ENCODE measurements at regions not wholly inside any gene's neighbourhood (a gene's known extent, or its start where the extent isn't known, plus 50 kb on each side); places are given as distances from the start of the nearest gene placed in this dataset.

DNA sequence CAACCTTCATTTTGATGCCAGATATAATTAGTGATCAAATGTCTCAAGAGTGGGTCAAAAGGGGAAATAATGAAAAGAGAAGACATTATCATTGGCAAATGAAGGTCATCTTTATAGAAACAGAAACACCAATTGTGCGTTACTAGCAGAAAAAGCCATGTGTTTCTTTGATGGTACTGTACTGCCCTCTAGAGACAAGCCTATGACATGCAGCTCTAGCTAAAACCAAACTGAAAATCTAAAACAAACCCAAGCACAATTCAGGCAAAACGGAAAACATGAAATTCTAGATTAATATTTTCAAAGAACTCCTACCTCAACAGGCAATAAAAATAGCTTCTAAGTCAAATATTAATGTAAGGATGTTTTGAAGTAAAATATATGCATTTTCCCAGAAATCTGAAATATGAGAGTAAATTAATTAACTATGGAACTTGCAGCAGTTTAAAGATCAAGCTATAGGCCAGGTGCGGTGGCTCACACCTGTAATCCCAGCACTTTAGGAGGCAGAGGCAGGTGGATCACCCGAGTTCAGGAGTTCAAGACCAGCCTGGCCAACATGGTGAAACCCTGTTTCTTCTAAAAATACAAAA lies 115.4 kb downstream of the KLHL28 start (continued):
- TF ChIP-seq, protein P1, sequence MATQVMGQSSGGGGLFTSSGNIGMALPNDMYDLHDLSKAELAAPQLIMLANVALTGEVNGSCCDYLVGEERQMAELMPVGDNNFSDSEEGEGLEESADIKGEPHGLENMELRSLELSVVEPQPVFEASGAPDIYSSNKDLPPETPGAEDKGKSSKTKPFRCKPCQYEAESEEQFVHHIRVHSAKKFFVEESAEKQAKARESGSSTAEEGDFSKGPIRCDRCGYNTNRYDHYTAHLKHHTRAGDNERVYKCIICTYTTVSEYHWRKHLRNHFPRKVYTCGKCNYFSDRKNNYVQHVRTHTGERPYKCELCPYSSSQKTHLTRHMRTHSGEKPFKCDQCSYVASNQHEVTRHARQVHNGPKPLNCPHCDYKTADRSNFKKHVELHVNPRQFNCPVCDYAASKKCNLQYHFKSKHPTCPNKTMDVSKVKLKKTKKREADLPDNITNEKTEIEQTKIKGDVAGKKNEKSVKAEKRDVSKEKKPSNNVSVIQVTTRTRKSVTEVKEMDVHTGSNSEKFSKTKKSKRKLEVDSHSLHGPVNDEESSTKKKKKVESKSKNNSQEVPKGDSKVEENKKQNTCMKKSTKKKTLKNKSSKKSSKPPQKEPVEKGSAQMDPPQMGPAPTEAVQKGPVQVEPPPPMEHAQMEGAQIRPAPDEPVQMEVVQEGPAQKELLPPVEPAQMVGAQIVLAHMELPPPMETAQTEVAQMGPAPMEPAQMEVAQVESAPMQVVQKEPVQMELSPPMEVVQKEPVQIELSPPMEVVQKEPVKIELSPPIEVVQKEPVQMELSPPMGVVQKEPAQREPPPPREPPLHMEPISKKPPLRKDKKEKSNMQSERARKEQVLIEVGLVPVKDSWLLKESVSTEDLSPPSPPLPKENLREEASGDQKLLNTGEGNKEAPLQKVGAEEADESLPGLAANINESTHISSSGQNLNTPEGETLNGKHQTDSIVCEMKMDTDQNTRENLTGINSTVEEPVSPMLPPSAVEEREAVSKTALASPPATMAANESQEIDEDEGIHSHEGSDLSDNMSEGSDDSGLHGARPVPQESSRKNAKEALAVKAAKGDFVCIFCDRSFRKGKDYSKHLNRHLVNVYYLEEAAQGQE (IDR thresholded peaks at IDR 0.05; ENCODE audit: borderline replicate concordance): peak; percentile 35; the same call in 1 of the 2 replicates
- TF ChIP-seq, protein P1 (CRISPR knock-in tag; IDR thresholded peaks at IDR 0.05; ENCODE audit: low read depth): no peak
- no peak for TF ChIP-seq SP1 (CRISPR knock-in tag; IDR thresholded peaks at IDR 0.05)
- peak; percentile 48; the same call in 1 of the 2 replicates for TF ChIP-seq STAG1 (CRISPR knock-in tag; IDR thresholded peaks at IDR 0.05; ENCODE audit: borderline replicate concordance)
- no peak for TF ChIP-seq ZNF764 (CRISPR knock-in tag; IDR thresholded peaks at IDR 0.05; ENCODE audit: low read depth)
- TF ChIP-seq ARHGAP35 (IDR thresholded peaks at IDR 0.05; ENCODE audit: partially characterized antibody): no peak
- TF ChIP-seq RAD21 (CRISPR knock-in tag; conservative IDR thresholded peaks at IDR 0.05 in 1 of 2, IDR thresholded peaks at IDR 0.05 in 1 of 2): peak; percentile 57 to 74
- no peak for TF ChIP-seq SIN3A (IDR thresholded peaks at IDR 0.05; ENCODE audit: borderline replicate concordance in 2 of 2, control insufficient read depth in 1 of 2, low read depth in 2 of 2, low read length in 2 of 2)
- TF ChIP-seq TAF15 (IDR thresholded peaks at IDR 0.05; ENCODE audit: low read depth, low read length): no peak
- TF ChIP-seq, protein P2, sequence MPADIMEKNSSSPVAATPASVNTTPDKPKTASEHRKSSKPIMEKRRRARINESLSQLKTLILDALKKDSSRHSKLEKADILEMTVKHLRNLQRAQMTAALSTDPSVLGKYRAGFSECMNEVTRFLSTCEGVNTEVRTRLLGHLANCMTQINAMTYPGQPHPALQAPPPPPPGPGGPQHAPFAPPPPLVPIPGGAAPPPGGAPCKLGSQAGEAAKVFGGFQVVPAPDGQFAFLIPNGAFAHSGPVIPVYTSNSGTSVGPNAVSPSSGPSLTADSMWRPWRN (IDR thresholded peaks at IDR 0.05; ENCODE audit: low read depth): no peak

Measured in K562 (cell line).